Endothelial cell (in vitro differentiated cells): ENCODE measurements at regions not wholly inside any gene's neighbourhood (a gene's known extent, or its start where the extent isn't known, plus 50 kb on each side); places are given as distances from the start of the nearest gene placed in this dataset.
"Not testable (repeated sequence)": the region's sequence is repeated elsewhere in the genome, so short reads cannot be mapped to it uniquely, and the experiment has no call there.

ENCODE experiments used
- DNase-seq: peaks from one replicate; pipeline ENCODE4 v3.0.0; 2021; ENCODE audit warnings: low spot score
- H3K27ac Mint-ChIP-seq: one replicate; pipeline ENCODE4 v1.8.0; 2021; ENCODE audit warnings: mixed read lengths, inconsistent platforms; ENCODE audit not compliant: unreplicated experiment
- H3K27me3 Mint-ChIP-seq: one replicate; pipeline ENCODE4 v1.8.0; 2021; ENCODE audit warnings: mild to moderate bottlenecking, moderate library complexity, mixed read lengths, inconsistent platforms; ENCODE audit not compliant: unreplicated experiment
- H3K36me3 Mint-ChIP-seq: one replicate; pipeline ENCODE4 v1.8.0; 2021; ENCODE audit warnings: mild to moderate bottlenecking, low read depth, mixed read lengths, inconsistent platforms; ENCODE audit not compliant: unreplicated experiment
- H3K4me1 Mint-ChIP-seq: one replicate; pipeline ENCODE4 v1.8.0; 2021; ENCODE audit warnings: mild to moderate bottlenecking, mixed read lengths, inconsistent platforms; ENCODE audit not compliant: unreplicated experiment
- H3K4me3 Mint-ChIP-seq: one replicate; pipeline ENCODE4 v1.8.0; 2021; ENCODE audit warnings: mild to moderate bottlenecking, mixed read lengths, inconsistent platforms; ENCODE audit not compliant: unreplicated experiment
- H3K9me3 Mint-ChIP-seq: one replicate; pipeline ENCODE4 v1.8.0; 2021; ENCODE audit warnings: mixed read lengths, inconsistent platforms; ENCODE audit not compliant: unreplicated experiment
- CTCF ChIP-seq: fragments of 200-600 bp; sonication (generic); IDR thresholded peaks from one replicate; pipeline ENCODE4 v1.5.0; 2021; ENCODE audit warnings: antibody characterized with exemption; ENCODE audit not compliant: unreplicated experiment

GRCh38 chr12:82300611-82301010 is 57.6 kb downstream of the CCDC59 start:
- Mint-ChIP-seq H3K27ac (no peak overlapping the region), H3K9me3 (no peaks in the 10 kb centered on the region), H3K4me1 (no peaks in the 10 kb centered on the region), H3K4me3 (no peak overlapping the region), H3K27me3 (no peaks in the 10 kb centered on the region), H3K36me3 (no peaks in the 10 kb centered on the region)
- no peak for TF ChIP-seq CTCF
- no peak for DNase-seq

- H3K27ac Mint-ChIP-seq, result no peak overlapping the region
- no peak for TF ChIP-seq CTCF
- no peaks in the 10 kb centered on the region for H3K36me3 Mint-ChIP-seq
- H3K27me3 Mint-ChIP-seq, result no peaks in the 10 kb centered on the region
- H3K4me3 Mint-ChIP-seq, result no peak overlapping the region
- H3K4me1 Mint-ChIP-seq, result no peaks in the 10 kb centered on the region
- DNase-seq, result no peak
- H3K9me3 Mint-ChIP-seq, result no peaks in the 10 kb centered on the region
These were observed 58.7 kb downstream of the CCDC59 start for GRCh38 chr12:82299319-82300025.

GRCh38 chr12:82290415-82290814 is 67.8 kb downstream of the CCDC59 start:
- DNase-seq, result no peak
- Mint-ChIP-seq H3K4me1 (no peaks in the 10 kb centered on the region), H3K4me3 (no peak overlapping the region), H3K9me3 (no peaks in the 10 kb centered on the region), H3K36me3 (no peaks in the 10 kb centered on the region), H3K27me3 (no peaks in the 10 kb centered on the region), H3K27ac (no peak overlapping the region)
- TF ChIP-seq CTCF, result no peak

- not testable (repeated sequence) for H3K4me3 Mint-ChIP-seq, H3K9me3 Mint-ChIP-seq, DNase-seq, H3K27ac Mint-ChIP-seq, H3K27me3 Mint-ChIP-seq, H3K4me1 Mint-ChIP-seq, H3K36me3 Mint-ChIP-seq
These were observed 76.9 kb downstream of the CCDC59 start for GRCh38 chr12:82281335-82281734.

GRCh38 chr12:82279536-82280058 is 78.6 kb downstream of the CCDC59 start:
- Mint-ChIP-seq H3K27me3 (no peaks in the 10 kb centered on the region), H3K27ac (no peak overlapping the region), H3K36me3 (peaks cover 5% of the 10 kb centered on the region), H3K9me3 (no peaks in the 10 kb centered on the region), H3K4me1 (no peaks in the 10 kb centered on the region), H3K4me3 (no peak overlapping the region)
- TF ChIP-seq CTCF, result no peak
- no peak for DNase-seq
